GM21529 (cell line): ENCODE measurements at regions not wholly inside any gene's neighbourhood (a gene's known extent, or its start where the extent isn't known, plus 50 kb on each side); places are given as distances from the start of the nearest gene placed in this dataset.

ENCODE experiments used
- ATAC-seq: cut with Tn5 transposase; IDR thresholded peaks from one replicate; pipeline ENCODE4 v1.9.1; 2021; ENCODE audit not compliant: unreplicated experiment

- no peak for ATAC-seq
These were observed 287.1 kb upstream of the ATP5MC3 start for GRCh38 chr2:175468431-175469098.

DNA sequence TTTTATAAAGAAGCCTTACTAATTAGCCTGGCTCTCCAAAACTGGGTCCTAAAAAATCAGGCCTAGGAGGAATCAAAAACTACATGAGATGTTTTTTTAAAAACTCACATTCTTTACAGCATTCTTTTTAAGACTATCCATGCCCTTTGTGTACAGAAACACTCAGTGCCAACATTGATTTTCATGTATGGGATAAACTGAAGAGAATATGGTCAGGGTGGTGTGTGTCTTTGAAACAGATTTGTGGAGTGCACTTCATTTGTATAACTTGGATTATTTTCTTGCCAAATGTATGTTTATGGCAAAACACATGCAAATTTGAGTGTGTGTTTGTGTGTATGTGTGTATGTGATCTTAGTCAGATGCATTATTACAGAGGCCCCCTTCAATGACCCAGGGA, 283.6 kb upstream of the ATP5MC3 start:
- ATAC-seq, result no peak

DNA sequence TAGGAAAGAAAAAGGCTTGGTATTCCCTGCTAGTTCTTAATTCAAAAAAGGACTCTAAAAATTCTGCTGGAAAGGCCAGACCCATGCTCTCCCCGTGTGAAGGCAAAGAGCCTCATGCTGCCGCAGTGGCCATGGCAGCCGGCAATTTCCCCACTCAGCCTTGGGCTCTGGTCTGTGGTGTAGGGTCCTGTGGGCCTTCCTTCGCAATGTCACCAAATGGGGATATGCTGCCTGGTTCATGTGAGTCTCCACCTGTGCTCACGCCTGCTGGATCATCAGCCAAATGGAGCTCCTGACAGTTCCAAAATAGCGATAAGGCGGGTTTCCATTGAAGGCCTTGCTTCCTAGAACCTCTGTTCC, 282.8 kb upstream of the ATP5MC3 start:
- ATAC-seq, result no peak

DNA sequence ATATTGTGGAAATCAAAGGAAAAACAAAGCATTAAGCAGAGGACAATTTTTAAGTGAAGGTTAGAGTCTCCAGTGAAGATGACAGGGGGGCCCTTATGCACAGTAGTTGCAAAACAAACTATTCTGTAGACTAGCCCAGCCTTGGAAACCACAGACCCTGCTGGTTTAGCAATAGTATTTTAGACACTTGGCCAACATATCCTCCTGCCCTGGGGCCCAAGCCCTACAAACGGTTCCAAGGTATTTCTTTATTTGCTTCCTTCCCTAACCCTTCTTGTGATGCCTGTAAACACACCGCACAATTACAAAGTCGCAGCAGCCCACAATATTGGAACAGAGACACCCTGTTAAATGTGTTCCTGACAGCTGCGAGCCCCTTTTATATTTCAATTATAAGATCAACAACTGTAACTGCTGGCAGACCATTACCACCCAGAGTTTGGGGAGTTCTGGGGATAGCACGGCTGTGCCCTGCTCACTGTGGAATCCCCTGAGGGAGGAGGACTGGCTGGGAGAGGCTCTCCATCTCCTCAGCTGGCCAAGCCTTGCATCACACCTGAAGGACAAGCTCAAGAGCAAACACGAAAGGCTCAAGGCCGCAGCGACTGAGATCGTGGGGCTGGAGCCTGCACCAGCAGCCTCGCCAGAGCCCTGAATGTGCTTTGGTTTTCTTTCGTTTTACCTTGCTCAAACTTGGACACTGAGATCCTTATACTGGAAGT, 282.2 kb upstream of the ATP5MC3 start:
- ATAC-seq, result no peak

DNA sequence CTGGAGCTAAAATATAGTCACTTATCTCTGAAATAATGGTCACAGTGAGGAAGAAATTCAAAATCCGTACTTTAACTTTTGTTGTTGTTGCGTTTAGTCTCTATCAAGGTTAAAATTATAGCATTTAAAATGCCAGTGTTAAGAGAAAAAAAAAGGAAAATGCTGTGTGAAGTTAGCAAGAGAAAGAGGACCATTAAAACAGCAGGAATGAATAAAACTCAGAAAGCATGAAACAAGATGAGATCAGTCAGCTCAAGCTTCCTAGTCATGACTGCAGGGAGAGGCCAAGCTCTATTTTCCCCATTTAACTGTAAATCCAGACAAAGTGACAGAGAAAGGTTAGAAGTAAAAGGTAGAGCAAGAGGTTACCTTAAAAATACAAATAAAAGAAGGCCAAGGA, 281.7 kb upstream of the ATP5MC3 start:
- ATAC-seq, result no peak

DNA sequence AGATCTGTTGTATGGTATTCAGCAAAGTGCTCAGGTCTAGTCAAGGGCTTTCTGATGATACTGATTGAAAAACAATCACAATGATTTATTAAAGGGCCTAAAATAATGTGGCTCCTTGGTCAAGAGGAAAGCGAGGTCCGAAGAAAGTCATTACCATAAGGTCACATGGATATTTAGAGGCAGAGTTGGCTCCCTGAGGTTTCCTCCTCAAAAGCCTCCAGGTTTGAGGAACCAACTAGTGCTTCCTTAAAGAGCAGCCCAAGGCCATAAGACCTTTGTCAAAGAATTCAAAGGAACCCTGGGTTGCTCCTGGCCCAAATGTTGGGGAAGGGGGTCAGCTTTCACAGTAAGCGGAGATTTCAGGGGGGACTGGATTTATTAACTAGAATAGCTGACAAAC, 280.7 kb upstream of the ATP5MC3 start:
- no peak for ATAC-seq

- no peak for ATAC-seq
These were observed 280.3 kb upstream of the ATP5MC3 start for GRCh38 chr2:175461839-175462238.

DNA sequence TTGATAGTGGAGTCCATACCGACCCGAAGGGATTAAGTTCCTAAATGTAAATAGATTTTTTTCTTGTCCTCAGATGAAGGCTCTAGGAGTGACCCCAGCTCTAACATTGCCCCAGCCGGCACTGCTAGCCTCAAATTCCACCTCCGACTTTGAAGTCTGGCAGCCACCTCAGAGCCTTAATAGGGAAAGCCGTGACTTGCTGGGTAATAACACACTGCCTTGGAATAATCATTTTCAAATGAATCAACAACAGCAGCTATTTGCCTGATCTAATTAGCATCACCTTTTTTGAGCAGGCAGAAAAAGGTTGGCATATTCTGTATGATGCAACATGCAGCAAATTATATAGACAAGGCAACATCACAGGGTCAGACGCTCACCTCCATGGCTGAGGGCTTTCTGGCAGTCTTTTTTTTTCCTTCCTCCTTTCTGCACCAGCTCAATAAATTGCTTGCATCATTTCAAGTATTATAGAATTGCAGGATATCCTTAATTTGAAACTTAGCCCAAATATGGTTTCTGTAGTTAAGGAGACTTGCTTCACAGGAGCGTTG, 276.5 kb upstream of the ATP5MC3 start:
- no peak for ATAC-seq

- no peak for ATAC-seq
These were observed 273.5 kb upstream of the ATP5MC3 start for GRCh38 chr2:175454953-175455389.

DNA sequence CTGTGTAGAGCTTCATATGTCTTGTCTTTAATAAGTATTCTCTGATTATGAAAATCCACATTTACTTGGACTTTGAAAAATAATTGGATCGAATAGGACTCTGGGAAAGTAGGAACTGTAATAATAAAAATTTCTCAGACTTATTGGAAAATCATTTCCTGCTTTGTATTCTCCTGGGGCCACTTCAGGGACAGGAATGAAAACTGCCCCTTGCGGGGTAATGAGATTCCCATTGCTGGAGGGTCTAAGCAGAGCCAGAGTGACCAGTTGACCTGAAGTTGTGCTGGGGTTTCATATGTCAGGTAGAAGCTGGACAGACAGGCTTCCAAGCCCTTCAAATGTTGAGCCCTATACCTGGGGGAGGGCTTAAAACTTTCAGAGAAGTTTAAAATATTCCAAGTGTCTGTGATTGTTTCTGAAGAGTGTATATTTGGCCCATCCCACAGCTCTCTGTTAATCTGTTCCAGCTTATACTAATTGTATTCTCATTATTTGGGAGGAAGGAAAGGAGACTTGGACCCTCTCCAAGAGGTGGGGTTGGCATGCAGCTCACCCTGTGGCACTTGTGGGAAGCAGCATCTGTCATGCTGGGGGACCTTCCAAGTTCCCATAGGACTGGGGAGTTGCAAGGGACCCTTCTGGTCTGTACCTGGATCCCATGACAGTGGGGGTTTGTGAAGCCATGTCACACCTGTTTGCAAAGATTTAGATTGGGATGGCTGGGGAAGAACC, 268.7 kb upstream of the ATP5MC3 start:
- no peak for ATAC-seq

DNA sequence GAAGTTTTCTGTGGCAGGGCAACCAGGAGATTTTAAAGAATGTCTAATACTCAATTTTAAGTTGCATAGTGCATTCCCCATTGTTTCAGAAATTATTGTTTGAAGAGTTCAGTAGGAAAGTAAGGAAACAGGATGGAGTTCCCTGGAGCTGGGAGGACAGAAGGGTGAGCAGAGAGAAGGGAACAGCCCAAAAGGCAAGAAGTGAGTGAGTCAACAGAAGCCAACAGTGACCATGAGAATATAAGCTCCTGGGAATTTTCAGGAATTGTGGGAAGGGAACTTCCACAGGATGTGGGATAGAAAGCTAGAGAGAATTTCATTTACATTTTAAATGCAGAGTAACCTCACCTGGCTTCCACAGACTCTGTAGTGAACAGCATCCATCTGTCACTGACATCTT, 268.1 kb upstream of the ATP5MC3 start:
- ATAC-seq, result no peak

GRCh38 chr2:175446201-175446600, 264.7 kb upstream of the ATP5MC3 start:
- no peak for ATAC-seq

- no peak for ATAC-seq
These were observed 263.8 kb upstream of the ATP5MC3 start for GRCh38 chr2:175445281-175445680.

DNA sequence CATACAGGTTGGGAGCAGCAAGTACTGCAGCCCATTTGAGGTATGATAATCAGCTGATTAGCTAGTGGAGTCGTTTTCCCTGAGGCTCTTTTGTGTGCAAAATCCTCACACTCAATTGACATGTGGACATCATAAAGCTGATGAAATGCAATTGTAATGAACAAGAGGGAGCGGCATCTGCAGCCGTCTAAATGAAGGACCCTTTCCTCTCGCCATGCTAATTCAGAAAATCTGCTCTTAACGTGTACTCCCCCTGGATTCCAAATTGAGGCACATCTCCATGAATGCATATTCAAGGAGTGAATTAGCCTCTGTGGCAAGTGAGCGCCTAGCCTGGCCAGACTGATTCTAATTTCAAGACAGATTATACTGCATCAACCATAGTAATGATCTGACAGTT, 260.9 kb upstream of the ATP5MC3 start:
- no peak for ATAC-seq

GRCh38 chr2:175441181-175441761, 259.8 kb upstream of the ATP5MC3 start:
- no peak for ATAC-seq

- no peak for ATAC-seq
These were observed 257.9 kb upstream of the ATP5MC3 start for GRCh38 chr2:175439416-175439815.

DNA sequence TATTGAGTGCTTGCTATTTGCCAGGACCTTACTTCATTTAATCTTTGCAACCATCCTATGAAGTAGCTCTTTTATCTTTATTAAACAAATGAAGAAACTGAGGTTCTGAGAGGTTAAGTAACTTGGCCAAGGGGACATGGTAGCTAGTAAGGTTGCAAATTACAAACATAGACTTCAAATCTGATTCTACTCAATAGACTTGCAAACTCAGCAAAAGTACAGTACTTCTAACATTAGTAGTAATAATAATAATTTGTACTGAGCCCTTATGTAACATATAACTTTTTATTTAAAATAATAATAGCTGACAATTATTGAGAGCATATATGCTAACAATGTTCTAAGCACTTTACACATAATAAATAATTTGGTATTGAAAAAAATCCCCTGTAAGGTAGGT, 255.7 kb upstream of the ATP5MC3 start:
- no peak for ATAC-seq

- ATAC-seq, result no peak
These were observed 254.6 kb upstream of the ATP5MC3 start for GRCh38 chr2:175436076-175436475.

DNA sequence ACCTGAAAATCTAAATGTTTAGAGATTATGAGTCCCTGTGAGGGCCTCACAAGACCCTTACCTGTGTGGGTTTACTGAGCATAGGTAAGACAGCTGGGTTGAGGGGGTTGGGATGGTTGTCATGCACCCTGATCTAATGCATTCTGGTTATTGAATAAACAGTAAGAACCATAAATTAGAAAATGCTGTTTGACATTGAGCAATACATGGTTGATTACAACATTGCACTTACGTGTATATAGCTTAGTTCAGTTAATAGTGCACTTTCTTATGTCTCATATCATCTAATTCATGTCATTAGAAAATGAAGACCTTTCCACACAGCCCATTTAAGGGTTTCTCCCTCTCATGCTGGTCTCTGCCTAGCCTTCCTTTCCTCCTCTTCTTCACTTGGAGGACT, 253.5 kb upstream of the ATP5MC3 start:
- ATAC-seq, result no peak

GRCh38 chr2:175432793-175433192, 251.3 kb upstream of the ATP5MC3 start:
- no peak for ATAC-seq

- no peak for ATAC-seq
These were observed 250.5 kb upstream of the ATP5MC3 start for GRCh38 chr2:175432021-175432420.
